ENCODE measurements at regions not wholly inside any gene's neighbourhood (a gene's known extent, or its start where the extent isn't known, plus 50 kb on each side); places are given as distances from the start of the nearest gene placed in this dataset.
A peak's percentile ranks its signal among the peaks of the same experiment; 100 is the strongest.

- no peak for DNase-seq
Observed at GRCh38 chr10:128221807-128222206, 95.6 kb upstream of the MKI67 start.

GRCh38 chr10:128222332-128222849 is 96.2 kb upstream of the MKI67 start:
- DNase-seq: no peak

GRCh38 chr10:128230401-128230800 is 104.2 kb upstream of the MKI67 start:
- no peak for DNase-seq

DNA sequence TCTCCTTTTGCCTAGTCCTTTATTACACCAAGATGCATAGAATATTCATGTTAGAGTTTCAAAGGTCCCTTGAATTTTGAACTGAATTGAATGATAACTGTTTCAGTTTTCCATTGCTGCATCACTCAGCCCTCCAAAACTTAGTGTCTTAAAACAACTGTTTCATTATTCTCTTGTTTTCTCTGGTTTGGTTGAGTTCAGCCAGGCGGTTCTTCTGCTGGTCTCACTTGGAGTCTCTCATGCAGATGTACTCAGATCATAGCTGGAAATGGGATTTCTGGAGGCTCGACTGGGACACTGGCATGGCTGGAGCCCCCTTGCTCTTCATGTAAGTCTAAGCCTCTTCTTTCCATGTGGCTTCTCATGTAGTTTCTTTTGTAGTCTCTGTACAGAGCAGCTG is 107.2 kb upstream of the MKI67 start:
- DNase-seq: no peak

DNA sequence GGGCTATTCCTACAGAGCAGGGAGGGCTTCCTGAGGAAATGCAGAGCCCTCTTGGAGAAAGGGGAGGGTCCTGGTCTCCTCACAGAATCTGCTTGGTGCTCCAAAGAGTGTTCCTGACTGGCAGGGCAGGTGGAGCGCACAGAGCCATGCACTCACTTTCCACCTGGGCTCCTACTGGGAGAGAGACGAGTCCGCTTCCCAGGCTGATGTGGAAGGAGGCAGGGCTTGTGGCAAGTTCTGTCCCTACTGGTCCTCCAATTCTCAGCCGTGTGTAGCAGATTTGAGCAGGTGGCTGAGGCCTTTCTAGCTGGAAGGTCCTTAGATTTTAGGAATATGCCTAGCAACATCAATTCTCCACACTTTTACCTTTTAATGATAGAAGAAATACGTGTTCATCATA is 111.5 kb upstream of the MKI67 start:
- DNase-seq: no peak

GRCh38 chr10:128241023-128241422 is 114.8 kb upstream of the MKI67 start:
- no peak for DNase-seq

DNA sequence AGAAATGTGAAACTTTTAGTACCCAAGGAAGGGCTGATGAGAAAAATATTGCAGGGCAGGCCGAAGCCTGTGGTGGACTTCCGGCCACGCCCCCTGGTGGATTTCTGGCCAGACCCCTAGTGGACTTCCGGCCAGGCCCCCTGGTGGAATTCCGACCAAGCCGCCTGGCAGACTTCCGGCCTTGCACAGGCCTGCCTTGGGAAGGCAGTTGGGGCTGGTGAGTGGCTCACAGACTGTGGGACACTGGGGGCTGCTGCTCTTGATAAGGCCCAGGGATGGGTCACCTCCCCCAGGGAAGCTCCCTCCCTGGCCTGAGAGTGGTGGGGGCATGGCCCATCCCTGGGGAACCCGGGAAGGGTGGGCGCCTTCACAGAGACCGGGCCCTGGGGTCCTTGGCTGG is 116.4 kb upstream of the MKI67 start:
- DNase-seq: no peak

GRCh38 chr10:128245026-128245425 is 118.8 kb upstream of the MKI67 start:
- DNase-seq: no peak

DNA sequence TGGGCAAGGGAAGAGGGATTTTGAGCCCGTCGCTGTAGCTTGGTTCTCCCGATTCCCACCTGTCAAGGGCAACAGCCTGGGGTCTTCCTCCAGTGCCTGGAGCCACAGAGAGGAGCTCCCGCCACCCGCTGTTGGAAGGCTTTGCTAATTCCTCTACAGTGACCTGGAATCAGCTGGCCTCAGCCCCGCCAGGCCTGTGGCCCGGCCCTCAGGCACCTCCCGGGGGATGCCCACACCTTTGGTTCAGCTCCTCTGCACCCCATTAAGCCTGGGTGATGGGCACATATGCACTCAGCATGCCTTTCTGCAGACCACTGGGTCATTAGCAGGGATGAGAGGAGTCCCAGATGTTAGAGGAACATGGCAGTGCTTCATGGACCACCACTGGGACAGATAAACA is 121.4 kb upstream of the MKI67 start:
- DNase-seq: no peak

- no peak for DNase-seq
Observed at GRCh38 chr10:128254476-128254875, 128.3 kb upstream of the MKI67 start.

- no peak for DNase-seq
Observed at GRCh38 chr10:128257428-128257827, 131.2 kb upstream of the MKI67 start.

- no peak for DNase-seq
Observed at GRCh38 chr10:128258421-128258976, 132.3 kb upstream of the MKI67 start.

- DNase-seq: peak; percentile 71
Observed at GRCh38 chr10:128263891-128264688, 137.9 kb upstream of the MKI67 start.

DNA sequence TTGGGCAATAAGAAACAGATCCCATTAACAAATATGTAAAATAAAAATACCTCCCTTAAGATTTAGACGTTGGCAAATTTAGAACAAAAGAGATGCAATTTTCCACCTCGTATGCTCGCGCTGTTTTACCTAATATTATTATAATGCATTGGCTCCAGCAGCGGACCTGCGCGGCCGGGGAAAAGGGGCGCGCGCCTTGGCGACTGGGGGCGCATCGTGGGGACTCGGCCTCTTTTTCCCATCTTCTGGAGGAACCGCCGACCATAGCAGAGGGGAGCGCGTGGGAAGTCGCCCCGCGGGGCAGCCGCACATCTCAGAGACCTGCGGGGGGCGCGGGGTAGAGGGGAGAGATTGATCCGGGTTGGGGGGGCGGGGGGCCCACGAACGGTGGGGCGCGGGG is 139.4 kb upstream of the MKI67 start:
- DNase-seq: no peak

DNA sequence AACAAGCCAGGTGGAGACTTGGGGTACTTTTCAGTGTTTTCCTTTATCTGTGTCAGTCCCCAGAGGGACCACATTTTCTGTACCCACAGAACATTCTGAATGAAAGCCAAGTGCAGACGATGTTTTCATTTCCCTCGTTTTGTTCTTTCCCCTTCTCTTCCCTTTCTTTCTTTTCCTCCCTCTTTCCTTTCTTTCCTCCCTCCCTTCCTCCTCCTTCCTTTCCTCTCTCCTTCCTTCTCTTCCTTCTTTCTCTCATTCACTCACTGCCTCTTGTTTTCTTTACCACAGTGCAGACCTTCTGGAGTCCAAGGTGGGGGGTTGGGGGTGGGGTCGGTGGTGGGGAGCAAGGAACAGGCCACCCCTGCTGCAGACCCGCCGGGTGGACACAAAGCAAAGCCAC is 141.4 kb upstream of the MKI67 start:
- DNase-seq: no peak

- peak; percentile 78 for DNase-seq
Observed at GRCh38 chr10:128268015-128268722, 141.9 kb upstream of the MKI67 start.

GRCh38 chr10:128274938-128275337 is 148.7 kb upstream of the MKI67 start:
- DNase-seq: no peak

DNA sequence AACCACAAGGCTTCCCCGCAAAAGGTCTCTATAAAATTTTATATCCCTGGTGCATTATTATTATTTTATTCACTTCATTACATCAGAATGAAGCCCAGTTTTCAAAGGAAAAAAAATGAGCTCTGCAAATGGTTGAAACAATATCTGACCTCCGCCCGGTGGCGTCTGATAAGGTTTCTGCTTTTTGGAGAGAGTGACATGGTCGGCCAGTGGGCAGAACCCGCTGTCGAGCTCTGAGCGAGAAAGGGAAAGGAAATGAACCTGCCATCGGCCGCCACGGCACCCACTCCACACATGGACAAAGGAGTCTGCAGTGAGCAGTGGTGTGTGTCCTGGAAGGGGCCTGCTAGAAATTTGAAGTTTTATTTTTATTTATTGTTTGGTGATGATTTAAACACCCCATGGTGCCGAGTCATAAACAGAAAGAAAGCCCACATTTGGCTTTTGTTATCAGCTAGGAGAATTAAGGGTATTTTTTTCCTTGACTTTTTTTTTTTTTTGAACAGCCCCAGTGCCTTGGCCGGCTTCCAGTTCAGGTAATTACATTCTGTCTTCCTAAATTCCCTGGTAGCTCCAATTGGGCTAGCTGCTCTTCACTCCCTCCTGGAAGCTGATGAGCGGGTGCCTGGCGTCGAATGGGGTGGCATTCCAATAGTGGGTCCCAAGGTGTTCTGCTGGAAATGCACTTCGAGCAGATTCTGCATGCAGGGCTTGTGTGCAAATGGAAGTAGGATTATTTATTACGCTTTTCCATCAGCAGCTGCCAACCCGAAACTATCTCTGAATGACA is 149.4 kb upstream of the MKI67 start:
- no peak for DNase-seq

DNA sequence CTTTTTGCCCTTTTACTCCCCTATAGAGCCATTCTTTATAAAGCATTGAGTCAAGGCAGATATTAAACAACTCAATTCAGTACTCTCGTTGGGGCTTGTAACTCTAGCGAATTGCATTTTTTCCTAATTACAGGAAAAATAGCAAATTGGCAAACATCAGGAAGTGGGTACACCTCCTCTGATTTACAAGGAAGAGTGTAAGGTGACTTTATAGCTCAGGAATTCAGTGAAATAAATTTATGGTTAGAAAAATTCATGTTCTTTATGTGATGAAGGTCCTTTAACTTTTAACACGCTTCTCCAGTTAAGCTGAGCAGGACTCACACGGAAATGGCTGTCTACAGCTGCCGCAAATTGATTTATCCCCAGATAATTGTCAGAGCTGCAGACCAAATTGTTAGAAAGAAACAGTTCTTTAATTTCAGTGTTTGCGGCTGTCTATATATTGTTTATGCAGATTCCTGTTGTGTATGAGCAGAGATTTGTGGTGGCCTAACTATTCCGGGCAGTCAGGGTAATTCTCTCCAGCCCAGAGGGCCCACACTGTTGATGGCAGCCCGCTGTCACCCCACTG is 151.1 kb upstream of the MKI67 start:
- no peak for DNase-seq

GRCh38 chr10:128278362-128278761 is 152.1 kb upstream of the MKI67 start:
- DNase-seq: no peak

DNA sequence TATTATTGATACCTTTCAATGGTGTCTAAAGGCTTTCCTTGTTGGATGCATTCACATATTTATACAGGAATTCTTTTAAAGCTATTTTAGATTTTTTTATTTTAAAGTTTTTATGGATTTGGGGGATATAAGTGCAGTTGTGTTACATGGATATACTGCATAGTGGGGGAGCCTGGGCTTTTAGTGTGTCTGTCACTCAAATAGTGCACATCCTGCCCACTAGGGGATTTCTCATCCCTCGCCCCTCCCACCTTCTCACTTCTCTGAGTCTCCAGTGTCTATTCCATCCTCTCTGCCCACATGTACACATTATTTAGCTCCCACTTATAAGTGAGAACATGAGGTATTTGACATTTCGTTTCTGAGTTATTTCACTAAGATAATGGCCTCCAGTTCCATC is 154.0 kb upstream of the MKI67 start:
- no peak for DNase-seq

- no peak for DNase-seq
Observed at GRCh38 chr10:128281343-128281742, 155.1 kb upstream of the MKI67 start.
